ENCODE measurements at regions not wholly inside any gene's neighbourhood (a gene's known extent, or its start where the extent isn't known, plus 50 kb on each side); places are given as distances from the start of the nearest gene placed in this dataset.
"Not testable (repeated sequence)": the region's sequence is repeated elsewhere in the genome, so short reads cannot be mapped to it uniquely, and the experiment has no call there.

DNA sequence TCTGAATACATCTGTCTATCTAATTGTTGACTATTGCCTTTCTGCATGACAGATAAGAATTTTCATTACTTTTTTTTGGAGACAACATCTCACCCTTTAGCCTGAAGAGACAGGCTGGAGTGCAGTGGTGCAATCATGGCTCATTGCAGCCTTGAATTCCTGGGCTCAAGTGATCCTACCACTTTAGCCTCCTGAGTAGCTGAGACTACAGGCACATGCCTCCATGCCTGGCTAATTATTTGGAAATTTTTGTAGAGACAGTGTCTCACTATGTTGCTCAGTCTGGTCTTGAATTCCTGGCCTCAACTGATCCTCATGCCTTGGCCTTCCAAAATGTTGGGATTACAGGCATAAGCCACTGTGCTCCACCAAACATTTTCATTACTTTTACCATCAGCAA lies 99.8 kb upstream of the ELAC2 start:
- Mint-ChIP-seq H3K27ac (no peak overlapping the region), H3K9me3 (no peaks in the 10 kb centered on the region), H3K36me3 (no peaks in the 10 kb centered on the region)
- ATAC-seq (no peak), DNase-seq (ENCODE audit: low spot score in 2 of 2) (no peak)

GRCh38 chr17:13114601-13115031 lies 96.8 kb upstream of the ELAC2 start:
- no peaks in the 10 kb centered on the region for H3K36me3 Mint-ChIP-seq
- no peaks in the 10 kb centered on the region for H3K9me3 Mint-ChIP-seq
- DNase-seq (ENCODE audit: low spot score in 2 of 2) = peak in 1 of 2 donors; percentile 3
- no peak overlapping the region for H3K27ac Mint-ChIP-seq
- ATAC-seq = no peak

GRCh38 chr17:13113821-13114525 lies 96.1 kb upstream of the ELAC2 start:
- DNase-seq (ENCODE audit: low spot score in 2 of 2) (no peak), ATAC-seq (no peak)
- no peaks in the 10 kb centered on the region for H3K9me3 Mint-ChIP-seq
- H3K27ac Mint-ChIP-seq = no peak overlapping the region
- no peaks in the 10 kb centered on the region for H3K36me3 Mint-ChIP-seq

DNA sequence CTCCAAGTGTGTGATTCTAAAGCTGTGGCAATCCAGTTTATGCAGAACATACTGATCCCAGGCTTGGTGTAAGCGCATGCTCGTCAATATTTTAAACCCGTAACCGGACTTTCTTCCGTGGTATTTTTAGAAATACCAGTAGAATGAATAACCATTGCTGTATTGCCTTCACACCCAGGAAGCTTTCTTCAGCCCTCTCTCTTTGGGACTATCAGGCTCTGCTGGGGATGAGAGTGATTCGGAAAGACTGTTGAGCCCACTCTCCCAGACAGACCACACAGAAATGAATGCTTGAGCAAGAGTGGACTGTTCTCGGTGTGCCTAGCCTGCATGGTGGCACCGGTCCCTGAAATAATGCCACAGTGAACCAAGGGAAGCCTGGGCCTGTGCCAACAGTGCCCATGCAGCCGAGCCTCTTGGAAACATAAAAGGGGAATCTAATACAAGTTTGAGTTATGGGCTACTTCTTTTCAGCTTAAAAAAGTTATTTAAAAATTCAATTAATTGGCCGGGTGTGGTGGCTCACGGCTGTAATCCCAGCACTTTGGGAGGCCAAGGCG lies 89.9 kb upstream of the ELAC2 start:
- ATAC-seq (no peak), DNase-seq (ENCODE audit: low spot score in 2 of 2) (no peak)
- H3K9me3 Mint-ChIP-seq = no peaks in the 10 kb centered on the region
- no peak overlapping the region for H3K27ac Mint-ChIP-seq
- H3K36me3 Mint-ChIP-seq = no peaks in the 10 kb centered on the region

DNA sequence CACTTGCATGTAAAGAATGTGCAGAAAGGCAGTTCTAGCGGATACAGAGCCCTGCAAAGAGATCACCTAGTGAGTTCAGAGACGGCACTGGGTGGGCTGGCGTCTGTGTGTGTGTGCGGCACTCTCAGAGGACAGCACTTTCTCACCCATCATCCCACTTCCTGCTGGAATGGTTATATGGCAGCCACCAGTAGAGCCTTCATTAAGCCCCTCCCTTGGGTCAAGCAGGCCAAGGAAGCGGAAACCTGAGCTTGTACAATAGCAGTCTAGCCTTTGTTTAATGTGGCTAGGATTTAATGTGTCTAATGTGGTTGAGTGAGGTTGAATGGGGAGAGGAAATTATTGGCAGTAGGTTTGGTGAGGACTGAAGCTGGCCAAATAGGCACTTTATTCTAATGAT lies 88.3 kb upstream of the ELAC2 start:
- H3K36me3 Mint-ChIP-seq = no peaks in the 10 kb centered on the region
- DNase-seq (ENCODE audit: low spot score in 2 of 2) (no peak), ATAC-seq (no peak)
- H3K27ac Mint-ChIP-seq = no peak overlapping the region
- peaks cover 8 to 14% of the 10 kb centered on the region in 2 donors for H3K9me3 Mint-ChIP-seq

DNA sequence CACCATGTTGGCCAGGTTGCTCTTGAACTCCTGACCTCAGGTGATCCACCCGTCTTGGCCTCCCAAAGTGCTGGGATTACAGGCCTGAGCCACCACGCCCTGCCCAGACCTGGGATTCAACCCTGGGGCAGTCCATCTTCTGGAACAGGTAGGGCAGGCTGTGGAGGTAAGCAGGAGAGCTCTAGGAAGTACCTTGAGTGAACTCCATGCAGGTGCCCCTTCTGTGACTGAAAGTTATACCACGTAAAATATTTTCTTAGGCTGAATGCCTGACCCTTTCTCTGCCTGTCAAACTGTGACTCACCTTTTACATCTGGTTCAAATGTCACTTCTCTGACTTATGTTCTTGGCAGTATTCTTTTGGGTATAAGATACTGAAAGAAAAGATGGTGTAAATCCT lies 86.7 kb upstream of the ELAC2 start:
- Mint-ChIP-seq H3K9me3 (peaks cover 8 to 14% of the 10 kb centered on the region in 2 donors), H3K27ac (no peak overlapping the region), H3K36me3 (no peaks in the 10 kb centered on the region)
- no peak for ATAC-seq
- DNase-seq (ENCODE audit: low spot score in 2 of 2) = no peak

- Mint-ChIP-seq H3K27ac (no peak overlapping the region), H3K9me3 (peaks cover 8 to 14% of the 10 kb centered on the region in 2 donors), H3K36me3 (no peaks in the 10 kb centered on the region)
- ATAC-seq (no peak), DNase-seq (ENCODE audit: low spot score in 2 of 2) (no peak)
Measured at GRCh38 chr17:13102477-13102876, 84.7 kb upstream of the ELAC2 start.

DNA sequence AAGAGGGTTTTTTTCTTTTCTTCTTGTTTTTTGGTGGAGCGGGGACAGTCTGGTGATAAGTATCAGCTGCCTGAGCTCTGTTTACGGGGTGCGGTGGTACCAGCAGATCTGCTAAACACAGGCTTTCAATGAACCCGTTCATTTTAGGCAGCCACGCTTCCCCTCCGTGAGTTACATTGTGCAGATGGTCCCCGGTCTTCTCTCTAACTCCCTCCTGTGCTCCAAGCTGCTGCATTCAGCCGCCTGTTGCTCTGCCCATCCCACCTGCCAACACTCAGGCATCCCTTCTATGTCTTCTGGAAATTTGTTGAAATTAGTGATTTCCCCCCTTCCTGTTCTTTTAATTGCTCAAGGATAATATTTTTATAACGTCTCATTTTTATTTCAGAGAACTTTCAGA lies 82.1 kb upstream of the ELAC2 start:
- peaks cover 12 to 14% of the 10 kb centered on the region in 2 donors for H3K9me3 Mint-ChIP-seq
- DNase-seq (ENCODE audit: low spot score in 2 of 2) (no peak), ATAC-seq (no peak)
- no peak overlapping the region for H3K27ac Mint-ChIP-seq
- H3K36me3 Mint-ChIP-seq = peaks cover 0 to 5% of the 10 kb centered on the region in 2 donors

DNA sequence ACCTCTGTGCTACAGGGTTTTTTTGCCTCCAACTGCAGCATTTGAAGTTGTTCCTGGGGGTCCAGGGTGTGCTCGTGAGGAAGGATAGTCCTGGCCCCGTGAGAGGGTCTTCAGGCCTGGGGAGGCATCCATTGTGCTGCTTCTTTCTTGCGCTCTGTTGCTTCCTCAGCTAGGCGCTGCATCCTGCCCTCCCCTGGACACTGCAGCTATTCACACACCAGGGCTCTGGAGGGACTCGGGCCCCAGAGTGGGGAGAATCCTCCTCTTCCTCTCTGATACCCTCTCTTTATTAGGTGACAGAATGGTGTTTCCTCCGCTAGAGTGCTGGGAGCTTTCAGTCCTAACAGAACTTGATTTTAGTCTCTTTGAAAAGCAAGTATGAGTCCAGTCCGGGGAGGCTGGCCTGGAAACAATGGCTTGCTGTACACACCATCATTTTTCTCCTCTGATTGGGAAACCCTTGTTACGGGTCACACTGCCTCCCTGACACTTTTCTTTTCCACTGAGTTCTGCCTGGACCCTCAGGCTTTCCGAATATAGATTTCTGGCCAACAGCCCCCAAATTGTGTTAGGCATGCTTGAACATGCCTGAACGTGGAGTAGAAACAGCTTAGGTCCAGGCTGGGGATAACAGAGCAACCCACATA lies 81.4 kb upstream of the ELAC2 start:
- Mint-ChIP-seq H3K36me3 (peaks cover 0 to 5% of the 10 kb centered on the region in 2 donors), H3K27ac (no peak overlapping the region), H3K9me3 (peaks cover 12 to 14% of the 10 kb centered on the region in 2 donors)
- ATAC-seq (no peak), DNase-seq (ENCODE audit: low spot score in 2 of 2) (no peak)

DNA sequence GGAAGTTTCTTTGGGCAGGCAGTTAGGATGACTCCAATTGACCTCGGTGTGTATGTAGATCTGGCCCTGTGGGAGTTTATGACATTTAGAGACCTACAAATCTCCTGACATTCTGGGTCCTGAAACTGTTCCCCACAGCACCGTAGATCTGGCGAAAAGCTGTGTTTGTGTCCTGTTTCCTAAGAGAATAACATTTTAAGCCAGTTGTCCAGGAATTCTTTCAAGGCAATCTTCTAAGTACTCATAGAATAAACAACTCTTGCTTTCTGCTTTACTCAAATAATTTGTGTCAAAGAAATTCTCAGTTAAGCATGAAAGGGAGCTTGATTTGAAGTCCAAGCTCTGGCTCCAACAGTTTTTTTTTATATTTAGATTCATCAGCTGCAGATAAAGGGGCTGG lies 78.5 kb upstream of the ELAC2 start:
- Mint-ChIP-seq H3K9me3 (peaks cover 1 to 4% of the 10 kb centered on the region in 2 donors), H3K36me3 (peaks cover 0 to 5% of the 10 kb centered on the region in 2 donors), H3K27ac (no peak overlapping the region)
- ATAC-seq (no peak), DNase-seq (ENCODE audit: low spot score in 2 of 2) (no peak)

DNA sequence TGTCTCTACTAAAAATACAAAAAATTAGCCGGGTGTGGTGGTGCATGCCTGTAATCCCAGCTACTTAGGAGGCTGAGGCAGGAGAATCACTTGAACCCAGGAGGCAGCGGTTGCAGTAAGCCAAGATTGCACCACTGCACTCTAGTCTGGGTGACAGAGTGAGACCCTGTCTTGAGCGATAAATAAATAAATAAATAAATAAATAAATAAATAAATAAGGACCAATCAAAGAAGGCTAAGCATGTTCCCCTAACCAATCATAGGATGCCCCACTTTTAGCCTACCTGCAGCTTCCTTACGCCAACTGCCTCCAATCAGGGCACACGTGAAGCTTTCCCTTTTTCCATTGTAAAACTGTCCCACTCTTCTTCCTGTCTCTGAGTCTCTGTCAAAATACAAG lies 74.2 kb upstream of the ELAC2 start:
- H3K9me3 Mint-ChIP-seq; DNase-seq (ENCODE audit: low spot score in 2 of 2): not testable (repeated sequence)

DNA sequence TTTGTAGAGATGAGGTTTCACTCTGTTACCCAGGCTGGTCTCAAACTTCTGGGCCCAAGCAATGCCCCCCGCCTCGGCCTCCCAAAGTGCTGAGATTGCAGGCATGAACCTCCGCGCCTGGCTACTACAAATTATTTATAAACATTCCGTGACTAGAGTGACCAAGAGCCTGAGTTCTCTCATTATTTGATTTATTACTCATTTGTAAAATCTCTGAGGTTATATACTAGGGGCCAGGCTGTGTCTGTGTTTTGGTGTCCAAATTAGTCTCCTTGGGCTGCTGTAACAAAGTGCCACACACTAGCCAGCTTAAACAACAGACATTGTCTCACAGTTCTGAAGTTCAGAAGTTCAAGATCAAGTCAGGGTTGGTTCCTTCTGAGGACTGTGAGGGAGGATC lies 70.8 kb upstream of the ELAC2 start:
- no peak for ATAC-seq
- Mint-ChIP-seq H3K27ac (no peak overlapping the region), H3K9me3 (no peaks in the 10 kb centered on the region), H3K36me3 (no peaks in the 10 kb centered on the region)
- DNase-seq (ENCODE audit: low spot score in 2 of 2) = no peak

More for the DNA sequence above, 74.2 kb upstream of the ELAC2 start:
- H3K27ac Mint-ChIP-seq, H3K36me3 Mint-ChIP-seq, ATAC-seq: not testable (repeated sequence)

DNA sequence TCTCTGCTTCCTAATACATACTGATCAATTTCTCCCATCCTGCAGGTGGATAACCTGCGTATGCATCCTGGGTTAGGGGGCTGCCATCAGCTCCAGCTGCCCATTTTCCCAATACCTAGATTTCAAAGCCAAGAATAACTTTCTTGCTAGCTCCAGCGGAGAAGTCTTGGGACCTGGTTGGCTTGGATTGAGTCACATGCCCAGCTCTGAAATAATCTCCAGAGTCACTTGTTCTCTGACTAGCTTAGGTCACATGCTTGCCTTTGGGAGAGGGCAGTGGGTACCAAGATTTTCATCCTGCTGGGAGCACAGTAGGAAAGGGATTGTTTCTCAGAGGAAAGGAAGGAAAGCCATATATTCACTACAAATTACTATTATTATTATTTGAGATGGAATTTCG lies 70.0 kb upstream of the ELAC2 start:
- H3K27ac Mint-ChIP-seq = no peak overlapping the region
- H3K36me3 Mint-ChIP-seq = no peaks in the 10 kb centered on the region
- peaks cover 2 to 4% of the 10 kb centered on the region in 2 donors for H3K9me3 Mint-ChIP-seq
- ATAC-seq (no peak), DNase-seq (ENCODE audit: low spot score in 2 of 2) (no peak)

DNA sequence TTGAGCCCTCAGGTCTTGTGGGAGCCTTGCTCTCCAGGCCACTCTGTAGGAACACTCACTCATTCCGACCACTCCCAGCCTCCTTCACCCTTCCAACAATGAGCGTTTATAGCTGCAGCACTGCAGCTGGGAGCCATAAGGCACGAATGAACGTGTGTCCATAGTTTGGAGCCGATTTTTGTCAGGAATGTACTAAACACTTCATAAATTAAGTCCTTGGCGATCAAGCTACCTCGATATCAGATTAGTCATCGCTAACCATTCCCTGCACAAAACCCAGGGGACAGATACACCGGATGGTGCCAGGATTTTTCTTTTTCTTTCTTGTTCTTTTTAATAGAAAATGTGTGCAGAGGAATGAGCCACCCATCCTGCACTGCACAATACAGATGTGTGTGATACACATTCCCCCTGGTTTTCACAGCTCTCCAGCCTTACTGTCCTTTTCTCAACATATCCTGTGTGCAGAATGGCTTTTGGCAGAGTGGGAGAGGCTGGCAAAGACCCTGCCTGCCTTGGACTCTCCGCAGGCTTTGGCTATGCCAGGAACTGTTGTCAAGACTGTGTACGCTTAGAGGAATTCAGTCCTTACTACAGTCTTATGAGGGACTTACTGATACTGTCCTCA lies 68.4 kb upstream of the ELAC2 start:
- no peak overlapping the region for H3K27ac Mint-ChIP-seq
- H3K36me3 Mint-ChIP-seq = peaks cover 0 to 10% of the 10 kb centered on the region in 2 donors
- H3K9me3 Mint-ChIP-seq = peaks cover 13 to 14% of the 10 kb centered on the region in 2 donors
- no peak for DNase-seq (ENCODE audit: low spot score in 2 of 2)
- no peak for ATAC-seq

DNA sequence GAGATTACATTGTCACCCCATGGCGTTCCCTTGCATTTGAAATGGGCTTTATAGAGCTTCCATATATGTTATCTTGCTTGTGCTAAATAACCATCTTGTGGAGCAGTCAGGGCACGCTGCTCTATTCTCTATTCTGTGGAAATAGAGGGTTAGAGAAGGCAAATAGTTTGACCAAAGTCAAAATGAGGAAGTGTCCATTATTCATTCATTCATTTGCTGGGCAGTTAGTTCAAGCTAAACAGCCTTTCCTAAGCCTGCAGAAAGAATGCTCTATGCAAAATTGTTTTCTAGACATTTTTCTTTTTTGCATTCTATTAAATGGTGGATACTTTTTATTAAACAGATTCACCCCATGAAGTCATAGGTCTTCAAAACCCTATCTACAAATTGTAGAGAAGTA lies 67.8 kb upstream of the ELAC2 start:
- no peak for DNase-seq (ENCODE audit: low spot score in 2 of 2)
- no peak overlapping the region for H3K27ac Mint-ChIP-seq
- no peak for ATAC-seq

DNA sequence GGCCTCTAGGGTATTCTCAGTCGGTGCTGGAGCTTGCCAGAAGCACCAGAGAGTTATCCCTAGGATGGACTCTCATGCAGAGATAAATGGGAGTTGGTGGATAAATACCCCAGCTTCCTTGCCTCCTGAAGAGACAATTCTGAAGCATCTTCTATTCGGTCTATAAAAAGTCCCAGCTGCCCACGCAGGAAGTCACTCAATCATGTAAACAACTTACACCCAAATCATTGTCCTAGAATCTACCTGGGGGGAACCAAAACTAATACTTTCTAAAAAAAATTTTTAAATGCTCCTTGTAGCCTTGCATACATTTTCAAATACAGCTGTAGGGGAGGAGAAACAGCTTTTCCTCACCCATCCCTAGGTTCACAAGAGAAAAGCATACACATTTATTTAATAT lies 66.6 kb upstream of the ELAC2 start:
- ATAC-seq (no peak), DNase-seq (ENCODE audit: low spot score in 2 of 2) (no peak)
- Mint-ChIP-seq H3K27ac (no peak overlapping the region), H3K9me3 (peaks cover 13 to 14% of the 10 kb centered on the region in 2 donors), H3K36me3 (peaks cover 0 to 18% of the 10 kb centered on the region in 2 donors)

More for the DNA sequence above, 67.8 kb upstream of the ELAC2 start:
- H3K9me3 Mint-ChIP-seq = peaks cover 13 to 14% of the 10 kb centered on the region in 2 donors
- peaks cover 0 to 11% of the 10 kb centered on the region in 2 donors for H3K36me3 Mint-ChIP-seq

Data from activated naive CD4-positive, alpha-beta T cell treated with anti-CD3 and anti-CD28 coated beads, Interleukin-2, amount 50 U/mL, for 72 hours (primary cell).